GM18526 (cell line): ENCODE measurements at regions not wholly inside any gene's neighbourhood (a gene's known extent, or its start where the extent isn't known, plus 50 kb on each side); places are given as distances from the start of the nearest gene placed in this dataset.

Source experiments
- POLR2A ChIP-seq: IDR thresholded peaks from 3 replicates; pipeline ENCODE4 v1.6.1; 2011; ENCODE audit not compliant: insufficient read length; ENCODE audit errors: extremely low read depth

DNA sequence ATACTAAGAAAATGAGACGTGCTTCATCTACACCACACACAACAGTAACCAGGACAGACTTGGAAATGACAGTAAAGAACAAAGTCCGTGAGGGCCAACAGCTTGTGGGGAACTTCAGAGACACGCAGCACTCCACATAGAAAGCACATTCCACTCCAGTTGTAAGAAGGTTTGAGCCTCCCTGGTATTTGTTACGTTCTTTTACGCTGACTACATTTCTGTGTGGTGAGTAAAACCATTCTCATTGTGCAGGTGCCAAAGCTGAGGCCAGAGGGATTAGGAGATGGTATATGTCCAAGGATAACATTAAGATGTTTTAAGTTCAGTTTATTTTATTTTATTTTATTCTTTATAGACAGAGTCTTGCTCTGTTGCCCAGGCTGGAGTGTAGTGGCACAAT is 1189.9 kb downstream of the UQCRFS1 start:
- TF ChIP-seq POLR2A, result no peak

DNA sequence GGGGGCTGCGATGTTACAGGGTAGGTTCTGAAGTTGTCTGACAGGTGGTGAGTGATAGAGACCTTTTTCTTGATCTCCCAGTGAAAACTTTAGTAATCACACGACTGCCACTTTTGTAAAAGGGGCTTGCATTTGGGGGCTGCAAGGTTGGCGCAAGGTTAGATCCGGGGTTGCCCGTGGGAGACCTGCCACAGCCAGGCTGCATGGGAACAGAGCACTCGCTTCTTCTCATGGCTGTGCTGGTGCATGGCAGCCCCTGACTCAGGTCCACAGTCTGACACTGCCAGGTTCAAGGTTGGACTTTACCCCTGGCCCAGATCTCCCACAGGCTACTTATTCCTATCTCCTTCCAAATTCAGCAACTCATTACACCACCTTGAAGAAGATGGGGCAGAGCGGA is 1190.4 kb downstream of the UQCRFS1 start:
- no peak for TF ChIP-seq POLR2A

DNA sequence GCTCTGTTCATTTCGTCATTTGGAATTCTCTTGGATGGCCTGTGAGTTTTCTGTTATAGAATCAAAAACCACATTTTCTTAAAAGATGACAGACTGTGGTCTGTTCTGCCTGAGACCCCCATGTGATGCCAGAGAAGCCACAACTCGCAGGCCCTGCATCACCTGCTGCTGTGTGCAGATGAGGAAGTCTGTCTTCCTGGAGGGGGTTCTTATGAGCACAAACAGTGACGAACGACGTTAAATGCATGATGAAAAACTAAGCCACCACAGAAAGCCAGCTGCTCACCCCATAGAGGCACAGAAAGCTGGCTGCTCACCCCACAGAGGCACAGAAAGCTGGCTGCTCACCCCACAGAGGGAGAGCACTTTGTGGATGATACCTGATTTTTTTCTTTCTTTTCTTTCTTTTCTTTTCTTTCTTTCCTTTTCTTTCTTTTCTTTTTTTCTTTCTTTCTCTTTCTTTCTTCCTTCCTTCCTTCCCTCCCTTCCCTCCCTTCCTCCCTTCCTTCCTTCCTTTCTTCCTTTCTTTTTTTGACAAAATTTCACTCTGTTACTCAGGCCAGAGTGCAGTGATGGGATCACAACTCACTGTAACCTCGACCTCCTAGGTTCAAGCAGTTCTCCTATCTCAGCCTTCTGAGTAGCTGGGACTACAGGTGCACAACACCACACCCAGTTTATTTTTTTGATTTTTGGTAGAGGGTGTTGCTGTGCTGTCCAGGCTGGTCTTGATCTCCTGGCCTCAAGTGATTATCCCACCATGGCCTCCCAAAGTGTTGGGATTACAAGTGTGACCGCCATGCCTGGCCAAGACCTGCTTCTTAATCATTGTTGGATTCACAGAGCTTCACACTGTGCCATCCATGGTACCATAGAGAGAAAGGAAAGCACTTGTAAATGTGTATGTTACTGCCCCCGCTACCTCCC is 1191.4 kb downstream of the UQCRFS1 start:
- TF ChIP-seq POLR2A, result no peak

DNA sequence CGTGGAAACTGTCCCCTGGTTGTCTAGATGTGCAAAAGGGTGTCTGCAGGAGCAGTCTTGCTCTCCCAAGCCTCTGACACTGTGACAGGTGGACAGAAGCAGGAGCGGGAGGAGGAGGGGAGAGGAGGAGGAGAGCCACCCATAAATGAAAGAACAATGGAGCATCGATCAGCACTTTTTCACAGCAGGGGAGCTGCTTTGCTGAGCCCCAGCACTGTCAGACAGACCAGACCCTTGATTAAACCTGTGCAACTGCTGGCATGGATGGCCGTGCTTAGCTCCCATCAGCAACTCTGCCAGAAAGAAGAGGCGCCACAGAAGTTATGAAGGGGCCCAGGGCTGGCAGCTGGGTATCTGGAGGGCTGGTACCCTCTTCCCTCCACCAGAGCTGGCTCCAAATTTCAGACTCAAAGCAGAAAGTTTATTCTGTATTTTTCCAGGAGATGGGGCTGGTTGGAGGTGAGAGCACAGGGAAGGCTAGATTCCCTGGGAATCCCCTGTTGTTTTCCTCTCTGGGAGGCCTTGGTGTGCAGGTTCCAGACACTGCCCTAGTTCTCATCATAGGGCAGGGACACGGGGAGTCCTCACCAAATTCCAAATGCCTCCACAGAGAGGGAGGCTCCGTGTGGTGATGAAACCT is 1192.2 kb downstream of the UQCRFS1 start:
- TF ChIP-seq POLR2A, result no peak

DNA sequence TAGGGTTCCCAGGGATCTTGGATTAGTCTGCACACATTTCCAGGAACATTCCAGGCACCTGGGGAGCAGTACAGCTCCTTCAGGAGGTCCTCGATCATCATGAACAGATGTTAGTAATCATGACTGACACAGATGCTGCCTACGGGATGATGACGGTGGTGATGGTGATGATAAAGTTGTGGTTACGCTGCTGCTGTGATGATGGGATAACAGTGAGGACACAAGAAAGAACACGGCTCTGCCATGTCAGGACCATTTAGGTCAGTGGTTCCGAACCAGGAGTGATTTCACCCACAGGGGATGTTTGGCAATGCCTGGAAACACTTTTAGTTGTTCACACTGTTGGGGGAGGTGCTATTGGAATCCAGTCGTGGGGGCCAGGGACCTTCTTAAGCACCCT is 1193.0 kb downstream of the UQCRFS1 start:
- TF ChIP-seq POLR2A, result no peak

DNA sequence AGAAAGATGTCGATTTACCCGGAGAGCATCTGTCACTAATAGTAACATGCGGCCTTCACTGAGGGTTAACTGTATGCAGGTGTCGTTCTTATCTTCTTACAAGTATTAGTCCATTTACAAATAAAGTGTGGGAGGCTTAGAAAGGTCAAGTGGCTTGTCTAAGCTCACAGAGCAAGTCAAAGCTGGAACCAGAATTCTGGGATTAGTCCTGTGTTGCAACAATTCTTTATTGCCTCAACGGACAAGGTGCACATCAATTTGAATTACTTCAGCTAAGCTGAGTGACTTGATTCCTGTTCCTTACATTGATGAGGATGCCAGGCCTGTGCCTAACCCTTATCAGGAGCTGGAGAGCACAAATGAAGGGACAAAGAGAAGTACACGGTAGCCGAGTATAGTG is 1193.6 kb downstream of the UQCRFS1 start:
- TF ChIP-seq POLR2A, result no peak

DNA sequence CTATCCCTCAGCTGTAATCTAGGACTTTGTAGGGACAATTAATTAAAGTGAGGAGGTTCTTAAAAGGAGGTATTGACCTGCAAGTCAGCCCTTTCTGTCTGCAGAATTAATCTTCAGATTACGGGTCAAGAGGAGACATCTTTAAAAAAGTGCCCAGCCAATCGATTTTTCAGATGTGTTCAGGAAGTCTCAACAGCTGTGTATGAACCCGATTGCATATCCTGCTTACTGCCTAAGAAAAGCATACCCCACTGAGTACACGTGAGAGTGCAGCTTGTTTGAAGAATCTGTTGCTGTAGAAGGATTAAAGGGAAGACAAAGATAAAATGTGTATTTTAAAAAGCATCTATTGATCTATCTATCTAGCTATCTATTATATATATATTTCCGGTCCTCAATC is 1194.5 kb downstream of the UQCRFS1 start:
- TF ChIP-seq POLR2A, result no peak

DNA sequence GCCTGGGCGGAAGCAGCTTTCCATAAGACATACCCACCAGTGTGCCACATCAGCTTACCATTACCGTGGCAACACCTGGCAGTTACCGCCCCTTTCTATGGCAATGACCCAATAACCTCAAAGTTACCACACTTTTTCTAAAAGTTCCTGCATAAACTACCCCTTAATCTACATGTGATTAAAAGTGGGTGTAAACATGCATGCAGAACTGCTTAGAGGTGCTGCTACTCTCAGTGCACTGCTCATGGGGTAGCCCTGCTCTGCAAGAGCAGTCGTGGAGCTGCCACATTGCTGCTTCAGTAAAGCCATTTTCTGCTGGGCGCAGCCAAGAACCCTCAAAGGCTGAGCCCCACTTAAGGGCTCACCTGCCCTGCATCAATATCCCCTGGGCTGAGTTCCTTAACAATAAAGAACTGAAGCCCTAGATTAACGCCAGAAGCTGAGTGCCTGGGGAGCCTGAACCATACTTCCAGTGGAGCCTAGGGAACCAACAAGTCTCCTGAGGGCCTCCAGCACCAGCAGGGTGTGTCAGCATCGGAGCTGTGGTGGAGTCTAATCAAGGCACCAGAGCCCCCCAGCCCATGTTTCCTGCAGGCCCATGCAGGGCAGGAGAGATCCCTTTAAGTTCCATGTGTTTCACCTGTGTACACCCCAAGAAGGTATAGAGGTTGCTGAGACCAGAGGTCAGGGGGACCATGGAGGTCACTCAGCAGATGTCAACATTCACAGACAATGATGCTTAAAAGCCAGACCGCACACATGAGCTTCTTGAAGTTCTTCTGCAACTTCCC is 1198.1 kb downstream of the UQCRFS1 start:
- no peak for TF ChIP-seq POLR2A

DNA sequence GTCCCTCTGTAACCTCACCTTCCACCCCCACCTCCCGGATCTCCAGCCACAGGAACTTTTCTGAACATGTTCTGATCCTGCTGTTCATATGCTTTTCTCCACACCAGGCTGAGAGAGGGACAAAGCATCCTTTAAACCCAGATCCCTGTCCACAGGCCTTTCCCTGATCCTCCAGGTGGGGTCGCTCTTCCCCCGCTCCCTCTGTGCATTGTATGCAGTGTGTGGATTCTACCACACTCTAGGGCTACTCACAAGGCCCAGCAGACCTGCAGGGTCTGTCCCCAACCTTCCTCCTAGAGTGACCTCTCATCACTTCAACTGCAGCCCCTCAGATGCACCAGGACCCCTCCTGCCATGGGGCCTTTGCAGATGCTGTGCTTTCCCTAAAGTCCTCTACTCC is 1200.6 kb downstream of the UQCRFS1 start:
- TF ChIP-seq POLR2A, result no peak

DNA sequence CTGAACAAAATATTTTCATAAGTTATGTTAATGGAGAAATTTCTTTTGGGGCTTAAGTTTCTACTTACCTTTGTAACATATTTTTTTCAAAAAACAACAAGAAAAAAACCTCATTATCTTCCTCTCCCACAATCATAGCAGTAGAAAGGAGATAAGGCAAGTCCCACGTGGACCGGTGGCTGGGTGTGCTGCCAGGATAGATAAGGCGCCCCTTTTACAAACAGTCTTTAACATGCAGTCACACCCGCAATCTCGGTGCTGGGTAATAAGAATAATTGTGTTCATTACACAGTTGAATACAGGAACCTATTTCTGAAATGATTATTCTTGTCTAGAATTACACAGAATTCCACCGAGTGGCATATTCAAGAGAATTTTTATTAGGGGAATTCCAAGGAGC is 1202.3 kb downstream of the UQCRFS1 start:
- TF ChIP-seq POLR2A, result no peak

DNA sequence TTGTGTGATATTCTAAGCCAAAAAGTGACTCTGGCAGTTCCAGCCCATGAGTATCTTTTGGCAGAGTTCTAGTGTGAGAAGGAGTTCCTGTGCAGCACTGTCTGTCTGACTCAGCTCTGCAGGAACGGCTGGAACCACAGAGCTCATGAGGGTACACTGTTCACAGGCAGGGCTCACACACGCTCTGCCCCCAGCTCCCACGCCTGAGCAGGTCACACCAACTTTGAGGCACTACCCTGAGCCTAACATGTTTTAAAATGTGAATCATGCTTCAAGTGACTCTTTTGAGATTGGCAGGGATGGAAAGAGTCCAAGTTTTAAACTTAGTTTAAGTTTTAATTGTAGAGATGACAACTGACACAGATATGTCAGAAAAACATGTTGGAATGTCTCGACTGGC is 1203.3 kb downstream of the UQCRFS1 start:
- TF ChIP-seq POLR2A, result no peak

DNA sequence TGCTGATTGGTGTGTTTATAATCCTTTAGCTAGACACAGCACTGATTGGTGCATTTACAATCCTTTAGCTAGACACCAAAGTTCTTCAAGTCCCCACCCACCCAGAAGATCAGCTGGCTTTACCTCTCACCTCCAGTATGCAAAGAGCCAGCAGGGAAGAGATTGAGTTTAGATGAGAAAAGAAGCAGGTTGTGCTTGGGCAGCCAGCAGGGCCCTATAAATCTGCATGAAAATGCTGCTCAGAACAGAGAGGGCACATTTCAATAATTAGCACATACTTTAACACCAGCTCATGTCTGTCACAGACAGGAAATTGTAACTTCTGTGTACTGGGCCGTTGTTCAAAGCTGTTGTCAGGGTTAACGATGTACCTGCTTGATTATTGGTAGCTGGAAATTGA is 1204.3 kb downstream of the UQCRFS1 start:
- TF ChIP-seq POLR2A, result no peak

DNA sequence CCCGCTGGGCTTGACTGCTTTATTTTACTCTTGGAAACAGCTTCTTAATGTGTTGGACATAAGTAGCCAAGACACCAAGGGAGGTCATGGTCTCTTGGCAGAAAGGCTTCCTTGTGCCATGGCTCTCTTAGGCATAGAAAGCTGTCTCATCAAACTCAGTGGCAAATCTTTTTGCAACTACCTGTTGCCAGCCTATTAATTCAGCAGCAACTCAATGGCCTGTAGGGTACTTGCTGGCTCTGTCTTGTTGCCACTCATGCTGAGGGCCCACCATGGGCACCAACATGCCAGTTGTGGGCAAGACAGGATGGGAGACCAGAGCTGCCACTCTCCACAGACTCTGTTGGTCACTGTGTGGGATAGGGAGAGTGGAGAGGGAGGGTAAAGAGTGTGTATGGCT is 1209.4 kb downstream of the UQCRFS1 start:
- no peak for TF ChIP-seq POLR2A

DNA sequence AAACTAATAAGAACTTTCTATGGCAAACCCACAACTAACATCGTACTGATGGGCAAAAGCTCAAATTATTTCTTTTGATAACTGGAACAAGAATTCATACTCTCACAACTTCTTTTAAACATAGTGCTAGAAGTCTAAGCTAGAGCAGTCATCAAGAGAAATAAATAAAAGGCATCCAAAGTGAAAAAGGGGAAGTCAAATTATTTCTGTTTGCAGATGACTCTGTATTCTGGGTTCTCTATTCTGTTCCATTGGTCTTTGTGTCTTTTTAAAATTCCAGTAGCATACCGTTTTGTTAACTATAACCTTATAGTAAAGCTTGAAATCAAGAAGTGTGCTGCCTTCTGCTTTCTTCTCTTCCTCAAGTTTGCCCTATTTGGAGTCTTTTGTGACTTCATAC is 1215.9 kb downstream of the UQCRFS1 start:
- no peak for TF ChIP-seq POLR2A

DNA sequence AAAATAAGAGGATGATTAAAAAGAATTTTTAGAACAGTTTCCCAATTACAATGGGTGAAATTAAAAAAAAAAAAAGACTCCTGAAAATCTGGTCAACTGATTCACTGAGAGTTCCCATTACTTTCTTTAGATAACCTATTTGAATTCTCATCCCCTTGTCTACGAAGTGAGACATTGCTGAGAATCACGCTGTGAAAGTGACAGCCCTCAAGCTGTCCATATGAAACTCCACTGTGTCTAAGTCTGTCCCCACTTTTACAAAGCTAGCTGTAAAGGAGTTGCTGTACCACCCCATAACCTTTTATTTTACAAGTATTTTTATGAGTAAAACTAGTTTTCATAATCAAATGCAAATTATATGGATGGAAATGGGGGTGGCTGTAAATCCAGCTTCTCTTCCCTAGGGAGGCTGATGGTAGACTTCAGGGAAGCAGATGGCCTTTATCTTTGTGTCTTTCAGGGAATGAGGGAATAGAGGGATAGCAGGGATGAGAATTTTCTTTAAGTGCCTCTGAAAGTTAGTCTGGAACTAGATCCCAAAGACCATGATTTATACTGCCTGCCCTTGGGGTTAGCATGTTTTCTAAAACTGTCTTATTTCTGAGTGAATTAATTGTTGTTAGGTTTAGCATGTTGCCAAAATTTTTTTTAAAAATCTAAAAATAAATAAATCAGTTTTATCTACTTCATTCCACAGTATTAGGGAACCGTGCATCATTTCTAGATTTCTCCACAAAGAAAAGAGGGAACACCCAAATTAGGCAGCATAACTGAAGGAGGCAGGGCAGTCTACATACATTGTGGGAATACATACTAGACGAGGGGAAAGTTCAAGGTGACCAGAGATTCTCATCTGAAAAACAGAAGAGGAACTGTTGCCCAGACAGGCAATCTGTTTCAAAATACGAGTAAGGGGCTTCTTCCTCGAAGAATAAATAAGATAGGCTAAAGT is 1219.1 kb downstream of the UQCRFS1 start:
- TF ChIP-seq POLR2A, result no peak

DNA sequence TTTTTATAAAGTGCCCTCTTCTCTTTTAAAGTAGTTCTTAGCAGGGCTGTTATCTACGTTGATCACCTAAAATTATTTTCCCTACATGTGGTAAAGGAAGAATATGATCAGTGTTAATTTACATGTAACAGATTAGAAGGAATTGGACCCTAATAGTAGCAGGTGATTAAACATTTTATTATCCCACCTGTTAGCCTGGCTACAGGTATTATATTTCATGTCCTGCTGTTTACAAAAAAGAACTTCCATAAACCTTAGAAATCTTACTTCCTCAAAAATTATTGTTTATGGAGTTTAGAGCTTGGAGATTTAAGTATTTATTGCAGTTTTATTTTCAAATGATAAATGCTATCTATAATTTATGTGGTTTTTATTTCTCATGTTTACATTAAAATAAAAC is 1226.7 kb downstream of the UQCRFS1 start:
- no peak for TF ChIP-seq POLR2A
